ENCODE measurements at regions not wholly inside any gene's neighbourhood (a gene's known extent, or its start where the extent isn't known, plus 50 kb on each side); places are given as distances from the start of the nearest gene placed in this dataset.

GRCh38 chr11:97722065-97722464, 1298.7 kb upstream of the CNTN5 start:
- TF ChIP-seq CTCF (conservative IDR thresholded peaks at IDR 0.05; ENCODE audit: low read depth) = no peak
- peak overlapping the region; percentile 65 for H3K27ac ChIP-seq
- peak; percentile 38 for DNase-seq (ENCODE audit: low spot score)
- POLR2A ChIA-PET (ENCODE audit: low non-redundant PET) = no interaction called here
- CTCF ChIA-PET = no interaction called here

- POLR2A ChIA-PET (ENCODE audit: low non-redundant PET) = no interaction called here
Measured at GRCh38 chr11:97722721-97723120, 1298.0 kb upstream of the CNTN5 start.

GRCh38 chr11:97729546-97730272, 1291.0 kb upstream of the CNTN5 start:
- DNase-seq (ENCODE audit: low spot score) = no peak
- POLR2A ChIA-PET (ENCODE audit: low non-redundant PET) = no interaction called here
- no peak overlapping the region for H3K27ac ChIP-seq
- no peak for TF ChIP-seq CTCF (conservative IDR thresholded peaks at IDR 0.05; ENCODE audit: low read depth)
- CTCF ChIA-PET = no interaction called here

More at GRCh38 chr11:97722721-97723120, 1298.0 kb upstream of the CNTN5 start:
- H3K27ac ChIP-seq = peak overlapping the region; percentile 65
- no peak for TF ChIP-seq CTCF (conservative IDR thresholded peaks at IDR 0.05; ENCODE audit: low read depth)
- CTCF ChIA-PET = no interaction called here
- DNase-seq (ENCODE audit: low spot score) = no peak

GRCh38 chr11:97732011-97732632, 1288.6 kb upstream of the CNTN5 start:
- CTCF ChIA-PET = no interaction called here
- no peak for TF ChIP-seq CTCF (conservative IDR thresholded peaks at IDR 0.05; ENCODE audit: low read depth)
- H3K27ac ChIP-seq = no peak overlapping the region
- no peak for DNase-seq (ENCODE audit: low spot score)
- POLR2A ChIA-PET (ENCODE audit: low non-redundant PET) = no interaction called here

GRCh38 chr11:97738751-97739150, 1282.0 kb upstream of the CNTN5 start:
- no peak for TF ChIP-seq CTCF (conservative IDR thresholded peaks at IDR 0.05; ENCODE audit: low read depth)
- no peak for DNase-seq (ENCODE audit: low spot score)
- ChIA-PET POLR2A (ENCODE audit: low non-redundant PET) (no interaction called here), CTCF (interaction anchor here (0.7 kb wide), 1 partner anchor 20 kb away, joined by 4 read pairs; no protein-coding TSS in a partner anchor)
- H3K27ac ChIP-seq = no peak overlapping the region

- no peak overlapping the region for H3K27ac ChIP-seq
- ChIA-PET POLR2A (ENCODE audit: low non-redundant PET) (no interaction called here), CTCF (no interaction called here)
- no peak for TF ChIP-seq CTCF (conservative IDR thresholded peaks at IDR 0.05; ENCODE audit: low read depth)
- no peak for DNase-seq (ENCODE audit: low spot score)
Measured at GRCh38 chr11:97739932-97740800, 1280.6 kb upstream of the CNTN5 start.

Measured in RWPE1 (cell line).